GM18499 (cell line): ENCODE measurements at regions not wholly inside any gene's neighbourhood (a gene's known extent, or its start where the extent isn't known, plus 50 kb on each side); places are given as distances from the start of the nearest gene placed in this dataset.
"Not testable (repeated sequence)": the region's sequence is repeated elsewhere in the genome, so short reads cannot be mapped to it uniquely, and the experiment has no call there.

Experiments
- ATAC-seq: cut with Tn5 transposase; IDR thresholded peaks from one replicate; pipeline ENCODE4 v1.9.1; 2021; ENCODE audit warnings: moderate number of reproducible peaks; ENCODE audit not compliant: insufficient read depth, unreplicated experiment

DNA sequence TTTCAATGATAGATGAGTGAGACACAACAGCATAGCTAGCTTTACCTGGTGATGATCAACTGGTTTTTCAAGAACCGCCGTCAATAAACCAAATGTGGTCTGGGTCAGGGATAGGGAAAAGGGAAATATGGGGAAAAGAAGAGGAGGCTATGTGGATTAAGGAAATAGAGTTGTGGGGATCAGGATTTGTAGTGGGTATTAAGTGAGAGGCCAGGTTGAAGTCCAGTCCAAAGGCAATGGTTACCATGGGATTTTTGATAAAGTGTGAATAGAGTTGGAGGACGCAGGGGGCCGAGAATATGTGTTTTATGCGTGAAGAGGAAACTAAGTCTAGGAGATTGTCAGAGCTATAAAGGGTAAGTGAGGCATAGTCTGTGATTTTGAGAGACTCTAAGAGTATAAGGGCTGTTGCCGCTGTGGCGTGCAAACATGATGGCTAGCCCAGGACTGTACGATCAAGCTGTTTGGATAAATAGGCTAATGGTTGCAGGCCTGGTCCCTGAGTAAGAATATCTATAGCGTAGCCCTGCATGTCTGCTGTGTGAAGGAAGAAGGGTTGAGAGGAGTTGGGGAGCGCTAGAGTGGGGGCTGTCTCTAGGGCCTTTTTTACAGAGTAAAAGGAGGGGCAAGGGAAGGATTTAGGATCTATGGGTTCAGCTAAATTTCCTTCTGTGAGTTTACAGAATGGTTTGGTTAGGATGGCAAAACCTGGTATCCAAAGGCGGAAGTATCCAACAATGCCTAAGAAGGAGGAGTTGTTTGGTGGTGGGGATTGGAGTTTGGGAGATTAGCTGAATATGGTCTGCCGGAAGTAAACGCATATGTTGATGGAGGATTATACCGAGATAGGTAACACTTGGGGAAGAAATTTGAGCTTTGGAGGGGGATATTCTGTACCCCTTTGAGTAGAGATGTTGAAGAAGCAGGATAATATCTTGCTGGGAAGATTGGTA is 749.7 kb upstream of the ADGRB3 start:
- ATAC-seq: no peak

DNA sequence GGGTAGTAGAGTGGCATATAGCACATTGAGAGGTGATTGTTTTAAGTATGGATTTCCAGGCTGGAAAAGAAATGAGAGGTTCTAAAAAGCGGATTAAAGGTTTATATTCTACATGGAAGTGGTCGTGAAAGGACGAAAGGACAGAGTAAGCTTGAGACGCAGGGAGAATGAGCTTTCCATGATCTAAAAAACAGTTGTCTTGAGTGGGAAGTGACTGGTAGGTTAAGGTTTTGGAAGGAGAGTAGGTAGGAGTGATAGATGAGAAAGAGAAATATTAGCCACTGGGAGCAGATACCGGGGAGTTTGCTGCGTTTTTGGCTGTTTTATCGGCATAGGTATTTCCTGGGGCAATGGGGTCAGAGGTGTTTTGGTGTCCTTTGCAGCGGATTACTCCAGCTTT is 750.6 kb upstream of the ADGRB3 start:
- ATAC-seq: no peak

DNA sequence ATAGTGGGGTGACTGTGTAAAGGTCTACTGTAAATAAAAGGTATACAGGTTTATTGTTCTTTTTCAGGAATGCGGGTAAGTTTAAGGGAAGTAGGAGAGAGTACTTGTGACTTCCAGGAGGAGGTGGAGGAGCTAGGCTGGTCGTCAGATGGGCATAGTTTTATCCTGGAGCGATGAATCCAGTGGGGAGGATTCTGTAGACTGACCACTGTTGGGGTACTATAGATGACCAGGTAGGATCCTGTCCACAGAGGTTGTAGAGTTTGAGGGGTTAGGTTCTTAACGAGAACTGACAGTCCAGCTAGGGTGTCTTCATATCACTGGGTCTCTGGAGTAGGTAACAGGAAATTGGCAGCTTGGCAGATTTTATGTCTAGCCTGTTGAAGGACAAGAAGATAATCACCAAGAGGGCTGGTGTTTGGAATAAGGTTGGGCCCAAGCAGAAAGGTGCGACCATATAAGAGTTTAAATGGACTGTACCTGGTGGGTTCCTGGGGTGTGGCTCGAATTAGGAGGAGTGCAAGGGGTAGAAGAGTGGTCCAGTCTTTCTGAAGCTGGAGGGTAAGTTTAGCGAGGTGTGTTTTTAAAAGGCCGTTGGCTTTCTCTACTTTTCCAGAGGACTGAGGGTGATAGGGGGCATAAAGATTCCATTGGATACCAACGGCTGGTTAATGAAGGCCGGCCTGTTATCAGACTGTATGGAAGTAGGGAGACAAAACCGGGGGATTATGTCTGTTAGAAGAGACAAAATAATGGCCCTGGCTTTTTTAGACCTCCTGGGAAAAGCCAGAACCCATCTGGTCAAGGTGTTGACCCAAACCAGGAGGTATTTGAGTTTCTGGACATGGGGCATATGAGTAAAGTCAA is 751.3 kb upstream of the ADGRB3 start:
- ATAC-seq: no peak

DNA sequence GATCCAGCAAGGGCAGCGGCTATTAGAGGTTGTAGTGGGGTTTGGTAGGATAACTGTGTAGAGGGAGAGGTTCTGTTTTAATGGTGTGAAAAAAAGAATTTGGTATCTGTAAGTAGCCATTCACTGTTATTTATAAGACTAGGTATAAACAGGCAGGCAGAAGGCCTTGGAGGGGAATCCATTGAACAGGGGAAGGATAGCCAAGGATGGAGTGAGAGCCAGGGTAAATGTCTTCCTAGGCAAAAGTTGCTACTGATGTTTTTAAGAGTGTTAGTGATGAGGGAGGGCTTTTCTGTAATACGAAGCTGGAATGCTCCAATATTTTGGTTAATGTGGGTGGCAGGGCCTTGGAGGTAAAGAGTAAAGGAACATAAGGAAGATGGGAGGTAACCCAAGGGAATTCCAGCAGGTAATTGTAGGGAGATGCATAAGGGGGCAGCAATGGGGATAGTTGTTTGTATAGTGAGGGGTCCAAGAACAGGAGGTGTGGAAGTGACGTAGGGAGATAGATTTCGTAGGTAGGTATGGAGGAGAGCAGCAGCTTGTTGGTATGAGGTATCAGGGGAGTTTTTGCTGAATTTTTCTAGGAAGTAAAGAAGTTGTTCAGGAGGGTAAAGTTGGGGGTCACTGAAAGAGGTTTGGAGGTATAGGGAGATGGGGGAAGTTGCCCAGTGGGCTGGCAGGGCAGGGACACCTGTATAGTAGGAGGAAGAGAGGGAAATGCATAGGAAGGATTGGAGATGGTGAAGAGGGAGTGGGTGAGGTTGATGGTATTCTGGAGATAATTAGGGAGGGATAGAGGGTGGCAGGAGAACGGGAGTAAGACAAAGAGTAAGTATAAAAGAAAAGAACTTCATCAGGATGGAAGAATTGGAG is 752.4 kb upstream of the ADGRB3 start:
- no peak for ATAC-seq

DNA sequence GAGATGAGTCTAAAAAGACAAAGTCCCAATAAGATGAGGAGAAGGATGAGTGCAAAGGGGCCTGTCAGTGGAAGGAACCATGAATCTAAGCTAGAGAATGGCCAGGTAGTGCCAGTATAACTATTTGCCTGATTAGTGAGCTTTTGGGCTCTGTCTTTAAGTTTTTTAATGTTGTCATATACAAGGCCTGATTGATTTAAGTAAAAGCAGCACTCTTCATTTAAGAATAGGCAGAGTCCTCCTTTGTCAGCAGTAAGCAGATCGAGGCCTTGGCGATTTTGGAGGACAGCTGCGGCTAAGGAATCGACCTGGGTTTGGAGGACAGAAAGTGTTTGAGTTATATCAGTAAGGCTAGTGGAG is 753.4 kb upstream of the ADGRB3 start:
- ATAC-seq: no peak

DNA sequence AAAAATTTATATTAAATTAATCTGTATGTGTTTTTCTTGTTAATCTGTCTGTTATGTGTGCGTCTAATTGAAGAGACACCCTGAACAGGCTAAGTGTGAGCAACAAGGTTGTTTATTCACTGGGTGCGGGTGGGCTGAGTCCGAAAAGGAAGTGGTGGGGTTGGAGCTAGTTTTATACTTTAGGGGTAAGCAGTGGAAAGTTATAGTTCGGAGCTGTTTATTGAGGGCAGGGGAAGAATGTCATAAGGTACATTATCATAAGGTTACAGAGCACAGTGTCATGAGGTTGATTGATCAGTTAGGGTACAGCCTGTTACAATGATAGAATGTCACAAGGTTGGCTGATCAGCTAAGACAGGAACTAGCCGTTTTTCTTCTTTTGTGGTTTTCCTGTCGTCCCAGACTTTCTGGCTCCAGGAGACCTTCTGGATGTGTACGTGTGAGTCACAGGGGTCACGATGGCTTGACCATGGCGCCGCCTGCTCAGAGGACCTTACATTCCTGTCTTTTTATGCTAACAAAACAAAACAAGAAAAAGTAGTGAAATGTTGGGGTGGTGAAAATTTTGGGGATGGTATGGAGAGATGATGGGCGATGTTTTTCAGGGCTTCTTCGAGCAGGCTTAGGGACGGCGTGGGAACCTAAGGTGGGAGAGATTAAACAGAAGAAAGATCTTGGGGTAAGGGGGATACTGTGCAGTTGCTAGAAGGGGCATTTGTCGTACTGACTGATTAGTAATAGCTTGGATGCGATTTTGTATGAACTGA is 754.0 kb upstream of the ADGRB3 start:
- no peak for ATAC-seq

DNA sequence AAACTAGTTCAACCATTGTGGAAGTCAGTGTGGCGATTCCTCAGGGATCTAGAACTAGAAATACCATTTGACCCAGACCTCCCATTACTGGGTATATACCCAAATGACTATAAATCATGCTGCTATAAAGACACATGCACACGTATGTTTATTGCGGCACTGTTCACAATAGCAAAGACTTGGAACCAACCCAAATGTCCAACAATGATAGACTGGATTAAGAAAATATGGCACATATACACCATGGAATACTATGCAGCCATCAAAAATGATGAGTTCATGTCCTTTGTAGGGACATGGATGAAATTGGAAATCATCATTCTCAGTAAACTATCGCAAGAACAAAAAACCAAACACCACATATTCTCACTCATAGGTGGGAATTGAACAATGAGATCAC is 754.7 kb upstream of the ADGRB3 start:
- not testable (repeated sequence) for ATAC-seq

DNA sequence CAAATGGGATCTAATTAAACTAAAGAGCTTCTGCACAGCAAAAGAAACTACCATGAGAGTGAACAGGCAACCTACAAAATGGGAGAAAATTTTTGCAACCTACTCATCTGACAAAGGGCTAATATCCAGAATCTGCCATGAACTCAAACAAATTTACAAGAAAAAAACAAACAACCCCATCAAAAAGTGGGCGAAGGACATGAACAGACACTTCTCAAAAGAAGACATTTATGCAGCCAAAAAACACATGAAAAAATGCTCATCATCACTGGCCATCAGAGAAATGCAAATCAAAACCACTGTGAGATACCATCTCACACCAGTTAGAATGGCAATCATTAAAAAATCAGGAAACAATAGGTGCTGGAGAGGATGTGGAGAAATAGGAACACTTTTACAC is 755.2 kb upstream of the ADGRB3 start:
- not testable (repeated sequence) for ATAC-seq

DNA sequence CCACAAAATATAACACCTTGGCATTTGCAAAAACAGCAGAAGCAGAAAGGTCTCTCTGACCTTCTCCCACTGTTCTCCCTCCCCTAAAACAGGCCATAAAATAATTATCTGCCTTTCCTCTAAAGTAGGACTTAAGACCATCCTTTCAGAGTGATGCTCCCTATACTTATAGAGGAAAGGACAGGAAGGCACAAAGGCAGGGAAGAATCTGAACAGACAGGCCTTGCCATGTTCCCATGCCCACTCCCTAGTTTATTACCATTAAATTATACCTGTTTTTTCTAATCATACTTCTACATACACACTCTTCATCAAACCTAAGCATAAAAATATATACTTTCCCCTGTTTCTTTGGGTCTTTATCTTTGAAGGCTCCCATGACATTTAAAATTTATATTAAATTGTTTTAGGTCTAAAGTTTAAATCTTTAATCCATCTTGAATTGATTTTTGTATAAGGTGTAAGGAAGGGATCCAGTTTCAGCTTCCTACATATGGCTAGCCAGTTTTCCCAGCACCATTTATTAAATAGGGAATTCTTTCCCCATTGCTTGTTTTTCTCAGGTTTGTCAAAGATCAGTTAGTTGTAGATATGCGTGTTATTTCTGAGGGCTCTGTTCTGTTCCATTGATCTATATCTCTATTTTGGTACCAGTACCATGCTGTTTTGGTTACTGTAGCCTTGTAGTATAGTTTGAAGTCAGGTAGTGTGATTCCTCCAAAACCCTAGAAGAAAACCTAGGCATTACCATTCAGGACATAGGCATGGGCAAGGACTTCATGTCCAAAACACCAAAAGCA is 755.8 kb upstream of the ADGRB3 start:
- not testable (repeated sequence) for ATAC-seq

DNA sequence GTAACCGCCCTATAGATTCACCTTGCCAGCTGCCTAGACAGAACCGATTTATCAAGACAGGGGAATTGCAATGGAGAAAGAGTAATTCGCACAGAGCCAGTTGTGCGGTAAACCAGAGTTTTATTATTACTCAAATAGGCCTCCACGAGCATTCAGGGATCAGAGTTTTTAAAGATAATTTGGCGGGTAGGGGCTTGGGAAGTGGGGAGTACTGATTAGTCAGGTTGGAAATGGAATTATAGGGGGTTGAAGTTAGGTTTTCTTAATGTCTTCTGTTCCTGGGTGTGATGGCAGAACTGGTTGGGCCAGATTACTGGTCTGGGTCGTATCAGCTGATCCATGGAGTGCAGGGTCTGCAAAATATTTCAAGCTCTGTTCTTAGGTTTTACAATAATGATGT is 756.9 kb upstream of the ADGRB3 start:
- not testable (repeated sequence) for ATAC-seq

DNA sequence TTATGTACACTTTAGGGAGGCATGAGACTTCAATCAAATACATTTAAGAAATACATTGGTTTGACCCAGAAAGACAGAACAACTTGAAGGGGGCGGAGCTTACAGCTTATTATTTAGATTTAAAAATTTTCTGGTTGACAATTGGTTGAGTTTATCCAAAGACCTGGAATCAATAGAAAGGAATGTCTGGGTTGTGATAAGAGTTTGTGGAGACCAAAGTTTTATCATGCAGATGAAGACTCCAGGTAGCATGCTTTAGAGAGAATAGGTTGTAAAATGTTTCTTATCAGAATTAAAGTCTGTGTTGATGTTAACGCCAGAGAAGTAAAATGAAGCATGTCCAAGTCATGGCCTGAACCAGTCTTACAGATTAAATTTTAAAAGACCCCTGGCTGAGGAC is 757.8 kb upstream of the ADGRB3 start:
- ATAC-seq: no peak

DNA sequence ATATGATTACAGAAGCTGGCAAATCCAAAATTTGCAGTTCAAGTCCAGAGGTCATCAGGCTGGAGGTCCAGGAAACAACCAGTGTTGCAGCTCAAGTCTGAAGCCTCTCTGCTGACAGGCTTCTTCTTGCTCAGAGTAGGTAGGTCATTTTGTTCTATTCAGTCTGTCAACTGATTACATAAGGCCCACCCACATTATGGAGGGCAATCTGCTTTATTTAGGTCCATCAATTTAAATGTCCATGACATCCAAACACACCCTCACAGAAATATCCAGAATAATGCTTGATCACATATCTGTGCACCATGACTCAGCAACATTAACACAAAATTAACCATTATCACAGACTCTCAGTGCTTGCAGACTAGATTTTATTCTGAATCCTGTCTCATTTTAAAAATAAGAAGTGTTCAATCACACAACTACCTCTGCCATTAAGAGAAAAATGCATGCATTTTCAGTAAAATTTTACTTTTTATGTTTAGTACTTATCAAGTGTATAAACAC is 759.2 kb upstream of the ADGRB3 start:
- ATAC-seq: no peak

DNA sequence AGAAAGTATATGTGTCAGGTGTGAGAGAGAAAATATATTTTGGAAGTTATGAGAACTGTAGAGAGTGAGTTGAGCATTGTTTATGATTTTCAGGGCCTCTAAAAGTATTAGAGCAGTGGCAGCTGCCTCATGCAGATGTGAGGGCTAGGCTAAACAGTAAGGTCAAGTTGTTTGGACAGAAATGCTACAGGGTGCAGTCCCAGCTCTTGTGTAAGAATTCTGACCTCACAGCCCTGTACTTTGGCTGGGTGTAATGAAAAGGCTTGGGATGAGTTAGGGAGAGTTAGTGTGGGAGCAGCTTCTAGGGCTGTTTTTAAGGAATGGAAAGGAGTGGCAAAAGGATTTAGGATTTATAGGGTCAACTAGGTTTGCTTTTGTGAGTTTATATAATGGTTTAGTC is 764.8 kb upstream of the ADGRB3 start:
- ATAC-seq: no peak

DNA sequence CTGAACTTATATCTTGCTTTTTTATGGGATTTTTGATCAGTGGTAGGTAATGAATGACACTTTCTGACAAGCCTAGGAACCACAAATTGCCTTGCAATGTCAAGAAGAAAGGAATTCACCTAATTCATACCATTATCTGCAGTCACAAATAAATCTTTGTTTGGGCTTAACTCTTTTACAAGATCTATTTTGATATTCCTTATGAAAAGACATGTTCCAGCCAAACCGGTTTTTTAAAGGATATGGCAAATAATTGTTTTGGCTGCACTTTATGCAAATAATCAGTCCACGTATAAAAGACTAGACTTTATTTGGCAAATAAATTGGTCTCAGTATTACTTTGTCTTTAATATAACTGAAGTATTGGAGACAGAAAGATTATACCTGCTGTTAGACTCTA is 771.7 kb upstream of the ADGRB3 start:
- no peak for ATAC-seq

DNA sequence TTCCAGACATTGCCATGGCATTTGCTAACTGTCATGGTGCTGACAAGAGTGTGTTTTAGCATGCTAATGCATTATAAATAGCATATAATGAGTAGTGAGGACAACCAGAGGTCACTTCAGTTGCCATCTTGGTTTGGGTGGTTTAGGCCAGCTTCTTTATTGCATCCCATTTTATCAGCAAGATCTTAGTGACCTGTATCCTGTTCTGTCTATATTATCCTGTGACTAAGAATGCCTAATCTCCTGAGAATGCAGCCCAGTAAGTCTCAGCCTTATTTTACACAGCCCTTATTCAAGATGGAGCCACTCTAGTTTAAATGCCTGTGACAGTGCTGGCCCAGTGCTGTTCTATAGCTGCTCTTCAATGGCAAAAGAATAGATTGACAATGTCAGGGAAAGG is 781.0 kb upstream of the ADGRB3 start:
- no peak for ATAC-seq

DNA sequence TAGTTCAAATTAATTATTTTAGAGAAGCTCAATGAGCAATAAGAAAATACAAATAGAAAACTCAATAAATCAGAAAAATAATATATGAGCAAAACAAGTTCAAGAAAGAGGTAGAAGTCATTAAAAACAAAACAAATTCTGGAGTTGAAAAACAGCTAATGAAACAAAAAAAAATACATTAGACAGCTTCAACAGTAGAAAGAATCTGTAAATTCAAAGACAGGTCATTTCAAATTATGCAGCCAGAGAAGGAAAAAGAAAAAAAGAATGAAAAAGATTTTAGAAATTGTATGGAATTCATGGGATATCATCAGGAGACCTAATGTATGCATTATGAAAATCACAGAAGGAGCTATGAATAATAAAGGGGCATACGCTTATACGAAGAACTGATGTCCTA is 795.3 kb upstream of the ADGRB3 start:
- ATAC-seq: no peak

DNA sequence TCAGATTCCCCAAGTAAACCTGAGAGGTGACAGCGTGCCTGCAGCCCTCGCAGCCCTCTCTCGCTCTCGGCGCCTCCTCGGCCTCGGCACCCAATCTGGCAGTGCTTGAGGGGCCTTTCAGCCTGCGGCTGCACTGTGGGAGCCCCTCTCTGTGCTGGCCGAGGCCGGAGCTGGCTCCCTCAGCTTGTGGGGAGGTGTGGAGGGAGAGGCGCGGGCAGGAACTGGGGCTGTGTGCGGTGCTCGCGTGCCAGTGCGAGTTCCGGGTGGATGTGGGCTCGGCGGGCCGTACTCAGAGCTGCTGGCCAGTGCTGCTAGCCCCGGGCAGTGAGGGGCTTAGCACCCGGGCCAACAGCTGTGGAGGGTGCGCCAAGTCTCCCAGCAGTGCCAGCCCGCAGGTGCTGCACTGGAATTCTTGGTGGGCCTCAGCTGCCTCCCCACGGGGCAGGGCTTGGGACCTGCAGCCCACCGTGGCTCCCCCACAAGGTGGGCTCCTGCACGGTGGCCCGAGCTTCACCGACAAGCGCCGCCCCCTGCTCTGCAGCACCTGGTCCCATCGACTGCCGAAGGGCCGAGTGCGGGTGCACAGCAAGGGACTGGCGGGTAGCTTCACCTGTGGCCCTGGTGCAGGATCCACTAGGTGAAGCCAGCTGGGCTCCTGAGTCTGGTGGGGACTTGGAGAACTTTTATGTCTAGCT is 809.7 kb upstream of the ADGRB3 start:
- no peak for ATAC-seq

DNA sequence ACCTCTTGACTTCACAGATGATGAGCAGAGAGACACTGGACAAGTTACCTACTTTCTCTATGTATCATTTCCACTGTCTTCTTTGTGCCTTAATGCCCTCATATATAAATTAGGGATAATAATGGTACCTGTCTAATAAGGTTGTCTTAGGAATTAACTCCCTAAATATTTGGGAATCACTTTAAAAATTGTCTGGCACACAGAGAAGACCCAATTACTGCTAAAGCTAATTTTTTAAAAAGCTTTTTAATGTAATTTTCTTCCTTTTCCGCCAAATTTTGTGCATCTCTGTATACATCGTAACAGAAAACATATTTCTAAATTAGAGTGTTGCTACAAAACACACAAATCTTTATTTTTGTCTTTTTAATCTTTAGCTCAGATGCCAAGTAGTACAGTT is 816.8 kb upstream of the ADGRB3 start:
- no peak for ATAC-seq
